Loucy (cell line): ENCODE measurements at regions not wholly inside any gene's neighbourhood (a gene's known extent, or its start where the extent isn't known, plus 50 kb on each side); places are given as distances from the start of the nearest gene placed in this dataset.

Source experiments
- EZH2phosphoT487 ChIP-seq: fragments of 200-600 bp; IDR thresholded peaks from 2 replicates; pipeline ENCODE4 v1.6.1; 2018; ENCODE audit warnings: antibody characterized with exemption, mild to moderate bottlenecking, moderate library complexity, borderline replicate concordance
- TF ChIP-seq, protein P1 (sequence below): fragments of 200-600 bp; sonication (generic); conservative IDR thresholded peaks from 2 replicates; pipeline ENCODE4 v1.5.1; 2014; ENCODE audit warnings: mild to moderate bottlenecking, antibody characterized with exemption, low read length

DNA sequence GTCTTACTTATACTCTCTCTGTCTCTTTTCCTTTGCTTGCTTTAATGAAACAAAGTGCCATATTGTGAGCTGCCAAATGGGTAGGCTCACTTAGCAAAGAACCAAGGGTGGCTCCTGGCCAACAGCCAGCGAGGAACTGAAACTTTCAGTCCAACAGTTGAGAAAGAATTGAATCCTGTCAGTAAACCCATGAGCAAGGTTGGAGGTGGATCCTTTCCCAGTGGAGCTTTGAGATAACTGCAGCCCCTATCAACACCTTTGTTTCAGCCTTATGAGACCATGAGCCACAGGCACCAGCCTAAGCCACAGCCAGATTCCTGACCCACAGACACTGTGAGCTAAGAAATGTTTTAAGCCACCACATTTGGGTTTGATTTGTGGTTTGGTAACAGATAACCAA is 362.2 kb downstream of the PDGFC start:
- TF ChIP-seq, protein P1, sequence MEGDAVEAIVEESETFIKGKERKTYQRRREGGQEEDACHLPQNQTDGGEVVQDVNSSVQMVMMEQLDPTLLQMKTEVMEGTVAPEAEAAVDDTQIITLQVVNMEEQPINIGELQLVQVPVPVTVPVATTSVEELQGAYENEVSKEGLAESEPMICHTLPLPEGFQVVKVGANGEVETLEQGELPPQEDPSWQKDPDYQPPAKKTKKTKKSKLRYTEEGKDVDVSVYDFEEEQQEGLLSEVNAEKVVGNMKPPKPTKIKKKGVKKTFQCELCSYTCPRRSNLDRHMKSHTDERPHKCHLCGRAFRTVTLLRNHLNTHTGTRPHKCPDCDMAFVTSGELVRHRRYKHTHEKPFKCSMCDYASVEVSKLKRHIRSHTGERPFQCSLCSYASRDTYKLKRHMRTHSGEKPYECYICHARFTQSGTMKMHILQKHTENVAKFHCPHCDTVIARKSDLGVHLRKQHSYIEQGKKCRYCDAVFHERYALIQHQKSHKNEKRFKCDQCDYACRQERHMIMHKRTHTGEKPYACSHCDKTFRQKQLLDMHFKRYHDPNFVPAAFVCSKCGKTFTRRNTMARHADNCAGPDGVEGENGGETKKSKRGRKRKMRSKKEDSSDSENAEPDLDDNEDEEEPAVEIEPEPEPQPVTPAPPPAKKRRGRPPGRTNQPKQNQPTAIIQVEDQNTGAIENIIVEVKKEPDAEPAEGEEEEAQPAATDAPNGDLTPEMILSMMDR: no peak
- no peak for TF ChIP-seq EZH2phosphoT487
